GM18508 (cell line): ENCODE measurements at regions not wholly inside any gene's neighbourhood (a gene's known extent, or its start where the extent isn't known, plus 50 kb on each side); places are given as distances from the start of the nearest gene placed in this dataset.

Experiments
- ATAC-seq: cut with Tn5 transposase; IDR thresholded peaks from one replicate; pipeline ENCODE4 v1.9.1; 2021; ENCODE audit warnings: moderate number of reproducible peaks; ENCODE audit not compliant: insufficient read depth, unreplicated experiment

- no peak for ATAC-seq
Measured at GRCh38 chr14:66432334-66432733, 53.8 kb upstream of the CCDC196 start.

DNA sequence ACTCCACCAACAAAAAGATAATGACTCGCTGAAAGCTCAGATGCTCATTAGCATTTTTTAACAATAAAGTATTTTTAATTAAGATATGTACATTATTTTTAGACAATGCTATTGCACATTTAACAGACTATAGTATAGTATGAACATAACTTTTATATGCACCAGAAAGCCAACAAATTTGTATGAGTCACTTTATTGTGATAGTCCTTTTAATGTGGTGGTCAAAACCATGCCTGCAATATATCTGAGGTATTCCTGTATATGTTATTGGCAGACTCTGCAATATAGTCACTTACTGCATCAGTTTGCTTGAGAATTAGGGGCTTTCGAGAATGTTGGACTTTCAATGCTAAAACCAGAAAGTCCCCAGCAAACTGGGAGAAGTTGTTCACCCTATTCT, 51.7 kb upstream of the CCDC196 start:
- no peak for ATAC-seq

GRCh38 chr14:66435683-66436082, 50.5 kb upstream of the CCDC196 start:
- no peak for ATAC-seq
